Kidney (tissue), 13 donors: ENCODE measurements at regions not wholly inside any gene's neighbourhood (a gene's known extent, or its start where the extent isn't known, plus 50 kb on each side); places are given as distances from the start of the nearest gene placed in this dataset.

Experiments
- DNase-seq, 5 donors: peaks; one replicate each; pipeline ENCODE4 v3.0.0-alpha.2; 2013 to 2020
- FAIRE-seq: peaks from 2 replicates; lab custom pipeline; 2012; peaks lifted over from hg19 to GRCh38; lab: Jason Lieb, UNC
- H3K27ac ChIP-seq, 2 donors: one replicate each; pipeline ENCODE4 v1.7.0; 2013; ENCODE audit warnings: low read depth in 2 of 2, low read length in 2 of 2, inconsistent platforms in 1 of 2
- H3K27me3 ChIP-seq: one replicate; pipeline ENCODE4 v1.7.1; 2013; ENCODE audit warnings: low read length, inconsistent platforms; ENCODE audit not compliant: control insufficient read depth, insufficient read depth
- H3K36me3 ChIP-seq, 3 donors: one replicate each; pipeline versions ENCODE4 v1.7.0 to v1.7.1; 2013; ENCODE audit warnings: low read length in 3 of 3, control low read depth in 1 of 3, inconsistent platforms in 1 of 3; ENCODE audit not compliant: insufficient read depth in 3 of 3, control insufficient read depth in 2 of 3
- H3K4me1 ChIP-seq, 3 donors: one replicate each; pipeline versions ENCODE4 v1.7.0 to v1.7.1; 2013; ENCODE audit warnings: low read length in 3 of 3, inconsistent platforms in 1 of 3, low read depth in 1 of 3; ENCODE audit not compliant: control insufficient read depth in 2 of 3, insufficient read depth in 2 of 3
- H3K4me3 ChIP-seq, 3 donors: one replicate each; pipeline versions ENCODE4 v1.7.0 to v1.8.1; 2013; ENCODE audit warnings: low read length in 3 of 3, control low read depth in 1 of 3, inconsistent platforms in 1 of 3
- H3K9ac ChIP-seq, 3 donors: one replicate each; pipeline versions ENCODE4 v1.7.0 to v1.7.1; 2013; ENCODE audit warnings: low read length in 3 of 3, control low read depth in 1 of 3, inconsistent platforms in 1 of 3
- H3K9me3 ChIP-seq, 3 donors: one replicate each; pipeline versions ENCODE4 v1.7.0 to v1.7.1; 2013; ENCODE audit warnings: low read length in 3 of 3, control low read depth in 1 of 3, inconsistent platforms in 1 of 3; ENCODE audit not compliant: control insufficient read depth in 2 of 3, insufficient read depth in 1 of 3
- intact Hi-C: fragments of 100-400 bp; cut with DNase I; formaldehyde crosslinking; loops from one replicate; pipeline ENCODE4 v1.11.1; 2022
- TF ChIP-seq, protein P1 (sequence below): IDR thresholded peaks from 3 replicates; pipeline ENCODE4 v1.5.1; 2012; ENCODE audit warnings: mild to moderate bottlenecking, moderate library complexity, borderline replicate concordance; ENCODE audit not compliant: insufficient read depth; ENCODE audit errors: extremely low read depth
- donor health status: control.
- donor health status: control.
- donor health status: control.
- donor health status: control.
- donor health status: control.
- donor health status: DM: yes; HTN: yes; CAD: no.
- donor health status: Normal renal cell carcinoma (clear cell type).

DNA sequence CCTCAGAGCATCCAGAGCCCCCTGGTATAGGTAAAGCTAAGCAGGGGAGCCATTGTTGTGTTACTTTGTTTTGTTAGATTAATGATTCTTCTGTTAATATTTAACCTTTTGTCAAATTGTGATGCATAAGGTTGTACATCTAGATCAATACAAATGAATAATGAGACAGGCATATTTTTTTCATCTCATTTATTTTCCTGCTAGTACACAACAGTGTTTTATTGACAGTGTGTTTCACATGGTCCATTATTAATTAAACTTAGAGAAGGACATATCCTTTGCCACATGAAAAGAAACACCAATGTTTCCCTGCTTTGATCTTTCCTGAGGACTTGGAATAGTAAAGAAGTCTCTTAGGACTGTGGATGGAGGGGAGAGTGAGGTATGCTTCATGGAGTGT lies 543.6 kb upstream of the CFAP20DC start:
- Histone ChIP-seq H3K9ac (no peak overlapping the region), H3K4me3 (no peak overlapping the region), H3K9me3 (no peaks in the 10 kb centered on the region), H3K27me3 (no peaks in the 10 kb centered on the region), H3K27ac (no peak overlapping the region), H3K36me3 (no peaks in the 10 kb centered on the region), H3K4me1 (no peaks in the 10 kb centered on the region)
- intact Hi-C loops: no loop called here
- no peak for DNase-seq
- TF ChIP-seq, protein P1, sequence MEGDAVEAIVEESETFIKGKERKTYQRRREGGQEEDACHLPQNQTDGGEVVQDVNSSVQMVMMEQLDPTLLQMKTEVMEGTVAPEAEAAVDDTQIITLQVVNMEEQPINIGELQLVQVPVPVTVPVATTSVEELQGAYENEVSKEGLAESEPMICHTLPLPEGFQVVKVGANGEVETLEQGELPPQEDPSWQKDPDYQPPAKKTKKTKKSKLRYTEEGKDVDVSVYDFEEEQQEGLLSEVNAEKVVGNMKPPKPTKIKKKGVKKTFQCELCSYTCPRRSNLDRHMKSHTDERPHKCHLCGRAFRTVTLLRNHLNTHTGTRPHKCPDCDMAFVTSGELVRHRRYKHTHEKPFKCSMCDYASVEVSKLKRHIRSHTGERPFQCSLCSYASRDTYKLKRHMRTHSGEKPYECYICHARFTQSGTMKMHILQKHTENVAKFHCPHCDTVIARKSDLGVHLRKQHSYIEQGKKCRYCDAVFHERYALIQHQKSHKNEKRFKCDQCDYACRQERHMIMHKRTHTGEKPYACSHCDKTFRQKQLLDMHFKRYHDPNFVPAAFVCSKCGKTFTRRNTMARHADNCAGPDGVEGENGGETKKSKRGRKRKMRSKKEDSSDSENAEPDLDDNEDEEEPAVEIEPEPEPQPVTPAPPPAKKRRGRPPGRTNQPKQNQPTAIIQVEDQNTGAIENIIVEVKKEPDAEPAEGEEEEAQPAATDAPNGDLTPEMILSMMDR: no peak
- FAIRE-seq: no peak

GRCh38 chr3:59580996-59581395 lies 531.2 kb upstream of the CFAP20DC start:
- Histone ChIP-seq H3K36me3 (no peaks in the 10 kb centered on the region), H3K27ac (no peak overlapping the region), H3K4me1 (no peaks in the 10 kb centered on the region), H3K9ac (no peak overlapping the region), H3K4me3 (no peak overlapping the region), H3K9me3 (no peaks in the 10 kb centered on the region), H3K27me3 (no peaks in the 10 kb centered on the region)
- DNase-seq (no peak), FAIRE-seq (no peak)
- intact Hi-C loops: no loop called here
- TF ChIP-seq, protein P1: no peak

GRCh38 chr3:59580499-59580898 lies 530.7 kb upstream of the CFAP20DC start:
- no peak for DNase-seq
- FAIRE-seq: no peak
- Histone ChIP-seq H3K4me1 (peaks cover 0 to 4% (median 0%) of the 10 kb centered on the region in 3 donors), H3K4me3 (no peak overlapping the region), H3K27me3 (no peaks in the 10 kb centered on the region), H3K9ac (no peak overlapping the region), H3K36me3 (no peaks in the 10 kb centered on the region), H3K9me3 (no peaks in the 10 kb centered on the region), H3K27ac (no peak overlapping the region)
- TF ChIP-seq, protein P1: no peak
- intact Hi-C loops: no loop called here

DNA sequence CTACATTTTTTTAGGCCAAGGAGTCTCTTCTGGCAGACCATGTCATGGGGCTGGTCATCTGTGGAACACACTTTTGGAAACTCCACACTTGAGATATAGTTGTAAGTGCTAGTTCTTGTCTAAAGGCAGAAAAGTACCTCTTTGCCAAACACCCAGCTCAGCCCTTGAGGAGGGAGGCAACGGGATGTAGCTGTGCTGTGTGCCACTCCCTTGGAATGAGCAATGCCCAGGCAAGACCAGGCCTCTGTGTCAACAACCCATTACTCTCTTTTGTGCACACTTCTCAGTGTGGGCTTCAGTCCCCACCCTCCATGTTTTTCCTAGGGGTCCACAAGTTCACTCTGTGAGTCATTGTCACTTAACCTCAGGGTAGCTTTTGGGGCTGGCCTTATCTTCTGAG lies 528.3 kb upstream of the CFAP20DC start:
- no peaks in the 10 kb centered on the region for H3K9me3 ChIP-seq
- TF ChIP-seq, protein P1: no peak
- no peaks in the 10 kb centered on the region for H3K27me3 ChIP-seq
- H3K9ac ChIP-seq: no peak overlapping the region
- no peak for FAIRE-seq
- DNase-seq: no peak
- H3K27ac ChIP-seq: no peak overlapping the region
- no peaks in the 10 kb centered on the region for H3K36me3 ChIP-seq
- intact Hi-C loops: no loop called here
- peaks cover 0 to 4% (median 3%) of the 10 kb centered on the region in 3 donors for H3K4me1 ChIP-seq
- H3K4me3 ChIP-seq: no peak overlapping the region
